Activated naive CD8-positive, alpha-beta T cell treated with anti-CD3 and anti-CD28 coated beads, Interleukin-2, amount 10 ng/mL, durations not matched to agents 7 days and 5 days (primary cell): ENCODE measurements at regions not wholly inside any gene's neighbourhood (a gene's known extent, or its start where the extent isn't known, plus 50 kb on each side); places are given as distances from the start of the nearest gene placed in this dataset.

Experiments used
- ATAC-seq: fragments of 150-1000 bp; cut with Tn5 transposase; one replicate; pipeline ENCODE4 v1.10.0; 2021; ENCODE audit warnings: low read depth, moderate library complexity
- POLR2A ChIA-PET: fragments of 350-600 bp; sonication (Branson Sonifier 250); formaldehyde crosslinking; loops from one replicate; lab custom pipeline; 2021; ENCODE audit warnings: antibody characterized with exemption; lab: Charles Lee
- DNase-seq: peaks from one replicate; pipeline ENCODE4 v3.0.0; 2021
- H3K27ac Mint-ChIP-seq: one replicate; pipeline ENCODE4 v1.8.0; 2022; ENCODE audit warnings: mild to moderate bottlenecking, mixed read lengths
- H3K27me3 Mint-ChIP-seq: one replicate; pipeline ENCODE4 v1.8.0; 2022; ENCODE audit warnings: mild to moderate bottlenecking, moderate library complexity, mixed read lengths
- H3K36me3 Mint-ChIP-seq: one replicate; pipeline ENCODE4 v1.8.0; 2021; ENCODE audit warnings: mild to moderate bottlenecking, mixed read lengths
- H3K4me1 Mint-ChIP-seq: one replicate; pipeline ENCODE4 v1.8.0; 2021; ENCODE audit warnings: mixed read lengths
- H3K4me3 Mint-ChIP-seq: one replicate; pipeline ENCODE4 v1.8.0; 2022; ENCODE audit warnings: mild to moderate bottlenecking, moderate library complexity, mixed read lengths
- H3K9me3 Mint-ChIP-seq: one replicate; pipeline ENCODE4 v1.8.0; 2021; ENCODE audit warnings: mixed read lengths

GRCh38 chr14:101325319-101325718 is 236.0 kb upstream of the DIO3 start:
- peaks cover 5% of the 10 kb centered on the region for H3K27me3 Mint-ChIP-seq
- H3K36me3 Mint-ChIP-seq = no peaks in the 10 kb centered on the region
- ATAC-seq (no peak), DNase-seq (no peak)
- POLR2A ChIA-PET = no interaction called here
- no peak overlapping the region for H3K27ac Mint-ChIP-seq
- peaks cover 11% of the 10 kb centered on the region for H3K9me3 Mint-ChIP-seq
- no peaks in the 10 kb centered on the region for H3K4me1 Mint-ChIP-seq
- no peak overlapping the region for H3K4me3 Mint-ChIP-seq

DNA sequence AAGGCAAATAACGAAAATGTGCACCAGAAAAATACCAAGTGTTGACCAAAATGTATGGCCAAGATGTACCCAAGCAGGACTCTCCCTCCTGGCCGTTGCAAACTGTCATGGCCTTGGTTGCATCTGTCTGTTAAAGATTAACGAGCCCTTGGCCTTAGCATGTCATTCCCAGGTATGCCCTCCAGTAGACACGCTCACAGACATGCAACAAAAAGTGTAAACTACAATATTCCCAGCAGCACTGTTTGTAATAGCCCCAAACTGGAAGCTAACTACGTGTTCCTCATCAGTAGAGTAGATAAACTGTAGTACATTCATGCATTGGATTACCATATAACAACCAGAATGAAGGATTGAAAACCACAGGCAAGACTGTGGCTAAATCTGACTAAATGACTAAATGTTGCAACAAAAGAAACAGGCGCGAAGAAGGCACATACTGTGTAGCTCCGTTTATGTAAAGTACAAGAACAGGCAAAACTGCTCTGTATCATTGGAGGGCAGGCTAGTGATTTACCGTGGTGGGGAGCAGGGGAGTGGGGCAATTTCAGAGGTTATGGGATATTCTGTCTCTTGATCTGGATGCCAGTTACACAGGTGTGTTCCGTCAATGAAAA is 232.8 kb upstream of the DIO3 start:
- no peak for ATAC-seq
- Mint-ChIP-seq H3K27ac (no peak overlapping the region), H3K4me1 (no peaks in the 10 kb centered on the region), H3K9me3 (peaks cover 7% of the 10 kb centered on the region), H3K4me3 (no peak overlapping the region), H3K27me3 (peaks cover 3% of the 10 kb centered on the region), H3K36me3 (no peaks in the 10 kb centered on the region)
- DNase-seq = no peak
- POLR2A ChIA-PET = no interaction called here

- ATAC-seq = no peak
- DNase-seq = no peak
- H3K27me3 Mint-ChIP-seq = peaks cover 2% of the 10 kb centered on the region
- no peaks in the 10 kb centered on the region for H3K36me3 Mint-ChIP-seq
- H3K4me3 Mint-ChIP-seq = no peak overlapping the region
- H3K27ac Mint-ChIP-seq = no peak overlapping the region
- H3K4me1 Mint-ChIP-seq = no peaks in the 10 kb centered on the region
- no peaks in the 10 kb centered on the region for H3K9me3 Mint-ChIP-seq
- POLR2A ChIA-PET = no interaction called here
These were observed 230.7 kb upstream of the DIO3 start for GRCh38 chr14:101330416-101331140.

GRCh38 chr14:101331141-101331525 is 230.2 kb upstream of the DIO3 start:
- no peak for DNase-seq
- H3K4me1 Mint-ChIP-seq = no peaks in the 10 kb centered on the region
- ATAC-seq = no peak
- H3K27me3 Mint-ChIP-seq = peaks cover 2% of the 10 kb centered on the region
- no peak overlapping the region for H3K4me3 Mint-ChIP-seq
- H3K9me3 Mint-ChIP-seq = no peaks in the 10 kb centered on the region
- H3K27ac Mint-ChIP-seq = no peak overlapping the region
- POLR2A ChIA-PET = no interaction called here
- no peaks in the 10 kb centered on the region for H3K36me3 Mint-ChIP-seq

DNA sequence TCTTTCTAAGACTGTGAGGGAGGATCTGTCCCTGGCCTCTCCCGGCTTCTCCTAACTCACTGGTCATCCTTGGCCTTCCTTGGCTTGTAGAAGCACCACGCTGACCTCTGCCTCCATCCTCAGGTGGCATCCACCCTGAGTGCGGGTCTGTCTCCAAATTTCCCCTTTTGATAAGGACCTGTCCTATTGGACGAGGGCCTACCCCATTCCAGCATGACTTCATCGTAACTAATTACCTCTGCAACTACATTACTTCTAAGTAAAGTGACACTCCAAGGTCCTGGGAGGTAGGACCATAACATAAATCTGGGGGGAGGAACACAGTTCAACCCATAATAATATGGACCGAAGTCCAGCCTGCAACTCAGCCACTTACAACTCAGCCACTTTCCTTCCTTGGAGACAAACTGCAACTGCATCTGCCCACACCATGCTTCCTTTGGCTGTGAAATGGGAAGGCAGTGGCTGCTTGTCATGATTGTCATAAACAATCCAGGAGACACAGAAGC is 229.6 kb upstream of the DIO3 start:
- ATAC-seq = no peak
- peaks cover 2% of the 10 kb centered on the region for H3K27me3 Mint-ChIP-seq
- H3K4me1 Mint-ChIP-seq = no peaks in the 10 kb centered on the region
- no peak overlapping the region for H3K27ac Mint-ChIP-seq
- POLR2A ChIA-PET = no interaction called here
- no peaks in the 10 kb centered on the region for H3K36me3 Mint-ChIP-seq
- no peak overlapping the region for H3K4me3 Mint-ChIP-seq
- no peaks in the 10 kb centered on the region for H3K9me3 Mint-ChIP-seq
- DNase-seq = no peak

DNA sequence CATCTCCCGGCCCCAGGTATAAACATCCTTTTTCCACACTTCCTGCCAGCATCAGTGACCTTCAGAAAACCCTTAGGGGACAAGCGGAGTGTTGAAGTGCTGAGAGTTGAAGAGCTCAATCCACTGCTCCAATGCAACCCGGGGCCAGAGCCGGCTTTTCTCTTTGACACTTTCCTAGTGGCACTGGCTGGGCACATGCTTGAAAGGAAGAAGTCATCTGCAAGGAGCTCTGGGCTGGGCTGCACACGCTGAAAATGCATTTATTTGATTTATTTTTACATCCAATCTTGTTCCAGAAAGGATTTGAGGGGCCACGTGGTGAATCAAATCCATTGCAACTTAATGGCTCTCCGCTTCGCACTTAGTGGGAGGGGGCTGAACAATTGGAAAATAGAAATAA is 229.0 kb upstream of the DIO3 start:
- Mint-ChIP-seq H3K9me3 (no peaks in the 10 kb centered on the region), H3K4me3 (no peak overlapping the region), H3K4me1 (no peaks in the 10 kb centered on the region), H3K36me3 (no peaks in the 10 kb centered on the region), H3K27ac (no peak overlapping the region), H3K27me3 (peaks cover 5% of the 10 kb centered on the region)
- DNase-seq (no peak), ATAC-seq (no peak)
- POLR2A ChIA-PET = no interaction called here

- no peak for ATAC-seq
- Mint-ChIP-seq H3K9me3 (no peaks in the 10 kb centered on the region), H3K27me3 (peaks cover 7% of the 10 kb centered on the region), H3K36me3 (no peaks in the 10 kb centered on the region), H3K4me3 (no peak overlapping the region), H3K27ac (no peak overlapping the region), H3K4me1 (no peaks in the 10 kb centered on the region)
- POLR2A ChIA-PET = no interaction called here
- no peak for DNase-seq
These were observed 227.7 kb upstream of the DIO3 start for GRCh38 chr14:101333335-101334280.

DNA sequence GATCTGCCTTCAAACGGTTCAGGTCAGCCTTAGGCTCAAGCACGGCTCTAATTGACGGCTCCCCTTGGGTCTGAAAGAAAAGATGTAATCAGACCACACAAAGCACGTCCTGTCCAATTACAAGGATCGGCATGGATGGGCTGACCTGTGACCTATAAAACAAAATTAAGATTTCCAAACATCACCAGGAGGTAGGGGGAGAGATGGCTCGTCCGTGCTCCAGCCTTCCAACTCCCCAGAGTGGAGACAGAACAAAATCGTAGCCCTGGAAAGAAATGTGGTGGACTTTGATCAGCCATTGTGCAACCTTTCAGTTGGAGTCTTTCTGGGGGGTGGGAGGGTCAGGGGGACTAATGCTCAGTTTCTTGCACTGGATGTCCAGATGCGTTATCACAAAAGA is 226.6 kb upstream of the DIO3 start:
- Mint-ChIP-seq H3K36me3 (no peaks in the 10 kb centered on the region), H3K4me3 (no peak overlapping the region), H3K27me3 (peaks cover 5% of the 10 kb centered on the region), H3K27ac (no peak overlapping the region), H3K4me1 (no peaks in the 10 kb centered on the region), H3K9me3 (no peaks in the 10 kb centered on the region)
- POLR2A ChIA-PET = no interaction called here
- ATAC-seq (no peak), DNase-seq (no peak)

- ATAC-seq = no peak
- Mint-ChIP-seq H3K36me3 (no peaks in the 10 kb centered on the region), H3K4me3 (no peak overlapping the region), H3K27me3 (peaks cover 5% of the 10 kb centered on the region), H3K4me1 (no peaks in the 10 kb centered on the region), H3K27ac (no peak overlapping the region), H3K9me3 (no peaks in the 10 kb centered on the region)
- POLR2A ChIA-PET = no interaction called here
- no peak for DNase-seq
These were observed 226.1 kb upstream of the DIO3 start for GRCh38 chr14:101335061-101335661.

DNA sequence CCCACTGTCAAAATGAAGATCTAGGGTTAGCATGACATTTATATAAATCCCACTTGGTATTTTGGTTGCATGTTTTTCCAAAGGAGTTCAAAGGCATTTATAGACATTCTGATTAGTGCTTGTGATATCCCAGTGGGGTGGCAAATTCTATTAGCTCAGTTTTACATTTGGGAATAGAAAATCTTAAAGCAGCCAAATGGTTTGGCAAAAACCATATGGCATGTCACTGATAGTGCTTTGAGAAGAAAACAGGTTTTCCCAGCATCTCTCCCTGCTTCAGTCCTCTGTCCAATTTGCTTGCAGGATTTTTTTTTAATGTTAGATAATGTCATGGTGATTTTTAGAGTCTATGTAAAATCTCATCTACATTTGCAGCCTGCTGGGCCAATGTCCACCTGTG is 225.1 kb upstream of the DIO3 start:
- Mint-ChIP-seq H3K27me3 (peaks cover 14% of the 10 kb centered on the region), H3K36me3 (no peaks in the 10 kb centered on the region), H3K9me3 (no peaks in the 10 kb centered on the region), H3K4me1 (no peaks in the 10 kb centered on the region), H3K4me3 (no peak overlapping the region), H3K27ac (no peak overlapping the region)
- DNase-seq (no peak), ATAC-seq (no peak)
- POLR2A ChIA-PET = no interaction called here

- H3K4me1 Mint-ChIP-seq = no peaks in the 10 kb centered on the region
- no peaks in the 10 kb centered on the region for H3K9me3 Mint-ChIP-seq
- no peak overlapping the region for H3K4me3 Mint-ChIP-seq
- no peak for DNase-seq
- peaks cover 14% of the 10 kb centered on the region for H3K27me3 Mint-ChIP-seq
- no peak overlapping the region for H3K27ac Mint-ChIP-seq
- no peaks in the 10 kb centered on the region for H3K36me3 Mint-ChIP-seq
- POLR2A ChIA-PET = no interaction called here
- ATAC-seq = no peak
These were observed 224.2 kb upstream of the DIO3 start for GRCh38 chr14:101337053-101337452.

DNA sequence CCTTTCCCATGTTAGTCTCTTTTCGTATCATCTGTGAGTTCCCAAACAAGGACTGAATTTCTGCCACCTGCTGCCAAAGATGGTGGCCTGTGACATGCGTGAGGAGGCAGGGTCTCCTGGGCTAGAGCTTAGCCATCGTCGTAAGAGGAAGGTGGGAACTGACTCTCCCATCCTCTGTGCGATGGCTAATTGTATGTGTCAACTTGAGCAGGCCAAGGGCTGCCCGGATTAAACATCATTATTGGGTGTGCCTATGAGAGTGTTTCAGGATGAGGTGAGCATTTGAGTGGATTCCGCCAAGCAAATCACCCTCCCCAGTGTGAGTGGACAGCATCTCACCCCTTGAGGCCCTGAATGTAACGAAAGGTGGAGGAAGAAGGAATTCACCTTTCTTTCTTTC is 220.7 kb upstream of the DIO3 start:
- Mint-ChIP-seq H3K27ac (no peak overlapping the region), H3K4me3 (no peak overlapping the region), H3K27me3 (peaks cover 32% of the 10 kb centered on the region), H3K9me3 (no peaks in the 10 kb centered on the region), H3K4me1 (no peaks in the 10 kb centered on the region), H3K36me3 (no peaks in the 10 kb centered on the region)
- ATAC-seq = no peak
- DNase-seq = no peak
- POLR2A ChIA-PET = no interaction called here
